Glutamatergic neuron (in vitro differentiated cells): ENCODE measurements at regions not wholly inside any gene's neighbourhood (a gene's known extent, or its start where the extent isn't known, plus 50 kb on each side); places are given as distances from the start of the nearest gene placed in this dataset.

Source experiments
- DNase-seq: peaks from one replicate; pipeline ENCODE4 v3.0.0; 2022
- H3K27ac Mint-ChIP-seq: one replicate; pipeline ENCODE4 v1.8.0; 2020; ENCODE audit warnings: mild to moderate bottlenecking, mixed read lengths, inconsistent platforms; ENCODE audit not compliant: unreplicated experiment
- H3K27me3 Mint-ChIP-seq: one replicate; pipeline ENCODE4 v1.8.0; 2020; ENCODE audit warnings: mild to moderate bottlenecking, moderate library complexity, mixed read lengths, inconsistent platforms; ENCODE audit not compliant: unreplicated experiment
- H3K36me3 Mint-ChIP-seq: one replicate; pipeline ENCODE4 v1.8.0; 2020; ENCODE audit warnings: mild to moderate bottlenecking, mixed read lengths, inconsistent platforms; ENCODE audit not compliant: unreplicated experiment
- H3K4me1 Mint-ChIP-seq: one replicate; pipeline ENCODE4 v1.8.0; 2020; ENCODE audit warnings: mild to moderate bottlenecking, low read depth, mixed read lengths, inconsistent platforms; ENCODE audit not compliant: unreplicated experiment
- H3K4me3 Mint-ChIP-seq: one replicate; pipeline ENCODE4 v1.8.0; 2020; ENCODE audit warnings: mild to moderate bottlenecking, mixed read lengths, inconsistent platforms; ENCODE audit not compliant: unreplicated experiment
- H3K9me3 Mint-ChIP-seq: one replicate; pipeline ENCODE4 v1.8.0; 2020; ENCODE audit warnings: mild to moderate bottlenecking, moderate library complexity, mixed read lengths, inconsistent platforms; ENCODE audit not compliant: unreplicated experiment
- CTCF ChIP-seq: fragments of 200-600 bp; sonication (generic); IDR thresholded peaks from one replicate; pipeline ENCODE4 v1.5.0; 2021; ENCODE audit not compliant: partially characterized antibody, unreplicated experiment

- Mint-ChIP-seq H3K4me3 (no peak overlapping the region), H3K36me3 (no peaks in the 10 kb centered on the region)
Measured at GRCh38 chr15:85326291-85326690, 54.1 kb upstream of the AKAP13 start.

GRCh38 chr15:85327820-85328219, 52.6 kb upstream of the AKAP13 start:
- Mint-ChIP-seq H3K9me3 (peaks cover 2% of the 10 kb centered on the region), H3K4me3 (no peak overlapping the region), H3K36me3 (no peaks in the 10 kb centered on the region), H3K27me3 (no peaks in the 10 kb centered on the region), H3K27ac (no peak overlapping the region), H3K4me1 (peaks cover 19% of the 10 kb centered on the region)
- DNase-seq = no peak
- TF ChIP-seq CTCF = no peak

More at GRCh38 chr15:85326291-85326690, 54.1 kb upstream of the AKAP13 start:
- Mint-ChIP-seq H3K27ac (no peak overlapping the region), H3K27me3 (no peaks in the 10 kb centered on the region), H3K9me3 (peaks cover 2% of the 10 kb centered on the region), H3K4me1 (peaks cover 16% of the 10 kb centered on the region)
- no peak for DNase-seq
- TF ChIP-seq CTCF = no peak

DNA sequence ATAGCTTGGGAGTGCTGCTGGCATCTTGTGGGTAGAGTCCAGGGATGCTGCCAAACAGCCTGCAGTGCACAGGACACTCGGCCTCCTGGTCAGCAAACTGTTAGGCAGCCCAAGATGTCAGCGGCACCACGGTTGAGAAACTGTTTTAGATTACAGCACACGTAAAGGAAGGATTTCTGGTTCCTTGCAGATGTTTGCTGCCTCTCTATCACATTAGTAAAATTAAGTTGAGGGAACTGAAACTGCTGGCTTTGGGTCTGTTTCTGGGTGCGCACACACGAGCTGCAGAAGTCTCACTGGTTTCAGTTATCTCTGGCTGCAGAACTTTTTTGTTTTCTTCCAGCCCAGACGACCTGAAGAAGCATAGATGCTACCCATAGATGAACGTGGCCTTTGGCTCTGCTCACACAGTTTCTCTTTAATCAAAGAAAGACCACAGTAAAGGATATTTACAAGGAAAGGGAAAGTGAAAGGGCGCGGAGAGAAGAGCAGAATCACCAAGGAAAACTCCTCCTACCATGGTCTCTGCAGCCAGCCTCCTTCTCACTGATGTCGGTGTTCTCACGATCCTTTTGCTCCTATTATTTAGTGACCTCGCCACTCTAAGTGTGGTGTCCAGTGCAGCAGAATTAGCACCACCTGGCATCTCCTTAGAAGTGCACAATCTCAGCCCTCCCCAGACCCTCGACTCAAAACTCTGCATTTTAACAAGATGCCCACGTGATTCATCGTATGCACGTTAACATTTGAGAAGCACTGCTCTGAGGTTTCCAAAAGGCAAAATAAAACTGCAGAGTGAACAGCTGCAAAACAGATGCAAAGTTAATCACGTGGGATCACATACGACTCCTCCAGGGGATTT, 50.6 kb upstream of the AKAP13 start:
- no peak for TF ChIP-seq CTCF
- H3K36me3 Mint-ChIP-seq = no peaks in the 10 kb centered on the region
- peaks cover 2% of the 10 kb centered on the region for H3K9me3 Mint-ChIP-seq
- no peaks in the 10 kb centered on the region for H3K27me3 Mint-ChIP-seq
- H3K4me3 Mint-ChIP-seq = no peak overlapping the region
- DNase-seq = no peak
- no peak overlapping the region for H3K27ac Mint-ChIP-seq
- H3K4me1 Mint-ChIP-seq = peaks cover 19% of the 10 kb centered on the region
